G401 (cell line): ENCODE measurements at regions not wholly inside any gene's neighbourhood (a gene's known extent, or its start where the extent isn't known, plus 50 kb on each side); places are given as distances from the start of the nearest gene placed in this dataset.
"Not testable (repeated sequence)": the region's sequence is repeated elsewhere in the genome, so short reads cannot be mapped to it uniquely, and the experiment has no call there.

ENCODE experiments used
- DNase-seq: peaks from one replicate; pipeline ENCODE4 v3.0.0-alpha.2; 2015; ENCODE audit warnings: low spot score
- in situ Hi-C: cut with HindIII; loops from 2 replicates; pipeline ENCODE4 v1.10.0; 2016; ENCODE audit warnings: low sequenced_read_pairs, mixed read lengths

- peak; percentile 5 for DNase-seq
- in situ Hi-C loops = no loop called here
Observed at GRCh38 chr5:42950456-42951292, 89.4 kb downstream of the ANXA2R start.

- DNase-seq = no peak
- in situ Hi-C loops = no loop called here
Observed at GRCh38 chr5:42950116-42950455, 90.0 kb downstream of the ANXA2R start.

GRCh38 chr5:42949348-42950115 lies 90.6 kb downstream of the ANXA2R start:
- in situ Hi-C loops = no loop called here
- DNase-seq = no peak

- in situ Hi-C loops = no loop called here
- DNase-seq = no peak
Observed at GRCh38 chr5:42948961-42949347, 91.2 kb downstream of the ANXA2R start.

- in situ Hi-C loops = no loop called here
- no peak for DNase-seq
Observed at GRCh38 chr5:42944989-42945388, 95.1 kb downstream of the ANXA2R start.

- DNase-seq = no peak
- in situ Hi-C loops = no loop called here
Observed at GRCh38 chr5:42943931-42944631, 96.0 kb downstream of the ANXA2R start.

GRCh38 chr5:42940853-42941252 lies 99.3 kb downstream of the ANXA2R start:
- DNase-seq = no peak
- in situ Hi-C loops = no loop called here

- DNase-seq, in situ Hi-C loops: not testable (repeated sequence)
Observed at GRCh38 chr5:42932011-42932410, 108.1 kb downstream of the ANXA2R start.

- in situ Hi-C loops = not testable (repeated sequence)
Observed at GRCh38 chr5:42931451-42931850, 108.7 kb downstream of the ANXA2R start.

GRCh38 chr5:42930934-42931333 lies 109.2 kb downstream of the ANXA2R start:
- in situ Hi-C loops = no loop called here
- no peak for DNase-seq

More at GRCh38 chr5:42931451-42931850, 108.7 kb downstream of the ANXA2R start:
- DNase-seq = not testable (repeated sequence)

- in situ Hi-C loops = no loop called here
Observed at GRCh38 chr5:42929871-42930270, 110.2 kb downstream of the ANXA2R start.

GRCh38 chr5:42927730-42928129 lies 112.4 kb downstream of the ANXA2R start:
- no peak for DNase-seq
- in situ Hi-C loops = no loop called here

More at GRCh38 chr5:42929871-42930270, 110.2 kb downstream of the ANXA2R start:
- DNase-seq = no peak

GRCh38 chr5:42924686-42925085 lies 113.0 kb upstream of the SELENOP start:
- in situ Hi-C loops = no loop called here
- no peak for DNase-seq

GRCh38 chr5:42924226-42924625 lies 112.5 kb upstream of the SELENOP start:
- DNase-seq = no peak
- in situ Hi-C loops = no loop called here

- DNase-seq = no peak
- in situ Hi-C loops = no loop called here
Observed at GRCh38 chr5:42923710-42924109, 112.0 kb upstream of the SELENOP start.

- in situ Hi-C loops = no loop called here
Observed at GRCh38 chr5:42919600-42919999, 107.9 kb upstream of the SELENOP start.

GRCh38 chr5:42915306-42915866 lies 103.7 kb upstream of the SELENOP start:
- in situ Hi-C loops = no loop called here

More at GRCh38 chr5:42919600-42919999, 107.9 kb upstream of the SELENOP start:
- no peak for DNase-seq

GRCh38 chr5:42912184-42912798 lies 100.6 kb upstream of the SELENOP start:
- in situ Hi-C loops = no loop called here
- no peak for DNase-seq

More at GRCh38 chr5:42915306-42915866, 103.7 kb upstream of the SELENOP start:
- no peak for DNase-seq
